ENCODE measurements at regions not wholly inside any gene's neighbourhood (a gene's known extent, or its start where the extent isn't known, plus 50 kb on each side); places are given as distances from the start of the nearest gene placed in this dataset.

- TF ChIP-seq, protein P1, sequence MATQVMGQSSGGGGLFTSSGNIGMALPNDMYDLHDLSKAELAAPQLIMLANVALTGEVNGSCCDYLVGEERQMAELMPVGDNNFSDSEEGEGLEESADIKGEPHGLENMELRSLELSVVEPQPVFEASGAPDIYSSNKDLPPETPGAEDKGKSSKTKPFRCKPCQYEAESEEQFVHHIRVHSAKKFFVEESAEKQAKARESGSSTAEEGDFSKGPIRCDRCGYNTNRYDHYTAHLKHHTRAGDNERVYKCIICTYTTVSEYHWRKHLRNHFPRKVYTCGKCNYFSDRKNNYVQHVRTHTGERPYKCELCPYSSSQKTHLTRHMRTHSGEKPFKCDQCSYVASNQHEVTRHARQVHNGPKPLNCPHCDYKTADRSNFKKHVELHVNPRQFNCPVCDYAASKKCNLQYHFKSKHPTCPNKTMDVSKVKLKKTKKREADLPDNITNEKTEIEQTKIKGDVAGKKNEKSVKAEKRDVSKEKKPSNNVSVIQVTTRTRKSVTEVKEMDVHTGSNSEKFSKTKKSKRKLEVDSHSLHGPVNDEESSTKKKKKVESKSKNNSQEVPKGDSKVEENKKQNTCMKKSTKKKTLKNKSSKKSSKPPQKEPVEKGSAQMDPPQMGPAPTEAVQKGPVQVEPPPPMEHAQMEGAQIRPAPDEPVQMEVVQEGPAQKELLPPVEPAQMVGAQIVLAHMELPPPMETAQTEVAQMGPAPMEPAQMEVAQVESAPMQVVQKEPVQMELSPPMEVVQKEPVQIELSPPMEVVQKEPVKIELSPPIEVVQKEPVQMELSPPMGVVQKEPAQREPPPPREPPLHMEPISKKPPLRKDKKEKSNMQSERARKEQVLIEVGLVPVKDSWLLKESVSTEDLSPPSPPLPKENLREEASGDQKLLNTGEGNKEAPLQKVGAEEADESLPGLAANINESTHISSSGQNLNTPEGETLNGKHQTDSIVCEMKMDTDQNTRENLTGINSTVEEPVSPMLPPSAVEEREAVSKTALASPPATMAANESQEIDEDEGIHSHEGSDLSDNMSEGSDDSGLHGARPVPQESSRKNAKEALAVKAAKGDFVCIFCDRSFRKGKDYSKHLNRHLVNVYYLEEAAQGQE (IDR thresholded peaks at IDR 0.05; ENCODE audit: low read depth), result no peak
- TF ChIP-seq TCF7L2 (IDR thresholded peaks at IDR 0.05; ENCODE audit: borderline replicate concordance, extremely low read depth, insufficient read depth, insufficient read length) (no peak), CBX3 (IDR thresholded peaks at IDR 0.05; ENCODE audit: low read depth) (no peak), CEBPB (IDR thresholded peaks at IDR 0.05; ENCODE audit: low read depth) (no peak), RAD21 (IDR thresholded peaks at IDR 0.05; ENCODE audit: low read depth) (no peak), FOSL1 (IDR thresholded peaks at IDR 0.05; ENCODE audit: low read depth) (no peak), SRF (IDR thresholded peaks at IDR 0.05; ENCODE audit: low read depth) (no peak), JUND (IDR thresholded peaks at IDR 0.05) (no peak), SIN3A (IDR thresholded peaks at IDR 0.05; ENCODE audit: low read depth) (no peak)
Measured at GRCh38 chr18:11532758-11533512, 76.5 kb upstream of the SLC35G4 start (continued).

- Histone ChIP-seq H4K20me1 (ENCODE audit: insufficient read depth) (no peaks in the 10 kb centered on the region), H3K36me3 (ENCODE audit: control insufficient read depth in 1 of 2, insufficient read depth in 2 of 2, low read length in 2 of 2) (no peaks in the 10 kb centered on the region), H3K9me3 (ENCODE audit: control insufficient read depth in 1 of 2, insufficient read depth in 1 of 2, low read depth in 1 of 2, low read length in 2 of 2) (no peaks in the 10 kb centered on the region), H3K9me2 (ENCODE audit: insufficient read depth) (no peaks in the 10 kb centered on the region), H3K27ac (ENCODE audit: low read depth, low read length) (no peak overlapping the region), H3K27me3 (ENCODE audit: insufficient read depth, low read length) (peaks cover 47% of the 10 kb centered on the region), H3K79me2 (ENCODE audit: insufficient read depth, low read length) (no peaks in the 10 kb centered on the region), H3K4me1 (ENCODE audit: control insufficient read depth in 1 of 2, insufficient read depth in 2 of 2, low read length in 2 of 2) (no peaks in the 10 kb centered on the region), H3K4me3 (replicated peaks in 1 of 2; ENCODE audit: low read depth in 1 of 2, low read length in 2 of 2) (no peak overlapping the region), H3K9ac (ENCODE audit: low read length) (no peak overlapping the region), H2AFZ (ENCODE audit: low read depth, low read length, poor library complexity, severe bottlenecking) (no peak overlapping the region), H3K4me2 (ENCODE audit: low read length) (no peak overlapping the region)
- ChIA-PET CTCF (interaction anchor here (1.1 kb wide), 1 partner anchor 10 kb away, joined by 5 read pairs; no protein-coding TSS in a partner anchor), RAD21 (ENCODE audit: low non-redundant PET in 1 of 2, low total read pairs in 2 of 2, uncharacterized antibody in 2 of 2, unreplicated experiment in 2 of 2) (no interaction called here), POLR2A (no interaction called here)
- BruUV-seq (replicated peaks), result no TSS peak
- intact Hi-C loops (cut with micrococcal nuclease), result no loop called here
- DNase-seq (ENCODE audit: low read depth, low spot score) (no peak), ATAC-seq (no peak)
- TF ChIP-seq RAD21 (IDR thresholded peaks at IDR 0.05; ENCODE audit: low read depth), result no peak
- no peak for TF ChIP-seq ELF1 (IDR thresholded peaks at IDR 0.05; ENCODE audit: borderline replicate concordance, low read depth)
- no peak for TF ChIP-seq POLR2A (IDR thresholded peaks at IDR 0.05; ENCODE audit: borderline replicate concordance, extremely low read depth, insufficient read depth, insufficient read length)
- no peak for TF ChIP-seq CBX3 (IDR thresholded peaks at IDR 0.05; ENCODE audit: low read depth)
- no peak for TF ChIP-seq SIN3A (IDR thresholded peaks at IDR 0.05; ENCODE audit: low read depth)
- TF ChIP-seq FOSL1 (IDR thresholded peaks at IDR 0.05; ENCODE audit: low read depth), result no peak
- TF ChIP-seq TCF7L2 (IDR thresholded peaks at IDR 0.05; ENCODE audit: borderline replicate concordance, extremely low read depth, insufficient read depth, insufficient read length), result no peak
- no peak for TF ChIP-seq EGR1 (IDR thresholded peaks at IDR 0.05; ENCODE audit: low read depth)
- TF ChIP-seq, protein P2, sequence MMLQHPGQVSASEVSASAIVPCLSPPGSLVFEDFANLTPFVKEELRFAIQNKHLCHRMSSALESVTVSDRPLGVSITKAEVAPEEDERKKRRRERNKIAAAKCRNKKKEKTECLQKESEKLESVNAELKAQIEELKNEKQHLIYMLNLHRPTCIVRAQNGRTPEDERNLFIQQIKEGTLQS (IDR thresholded peaks at IDR 0.05), result no peak
- TF ChIP-seq, protein P1 (IDR thresholded peaks at IDR 0.05; ENCODE audit: low read depth), result no peak
- TF ChIP-seq SP1 (IDR thresholded peaks at IDR 0.05; ENCODE audit: low read depth), result no peak
- no peak for TF ChIP-seq CTCF (IDR thresholded peaks at IDR 0.05 in 2 of 3, conservative IDR thresholded peaks at IDR 0.05 in 1 of 3; ENCODE audit: borderline replicate concordance in 1 of 3, insufficient read depth in 1 of 3, low read depth in 2 of 3, low read length in 2 of 3)
Measured at GRCh38 chr18:11529081-11529480, 80.3 kb upstream of the SLC35G4 start.

Data from HCT116 (cell line).